ENCODE measurements at regions not wholly inside any gene's neighbourhood (a gene's known extent, or its start where the extent isn't known, plus 50 kb on each side); places are given as distances from the start of the nearest gene placed in this dataset.

DNA sequence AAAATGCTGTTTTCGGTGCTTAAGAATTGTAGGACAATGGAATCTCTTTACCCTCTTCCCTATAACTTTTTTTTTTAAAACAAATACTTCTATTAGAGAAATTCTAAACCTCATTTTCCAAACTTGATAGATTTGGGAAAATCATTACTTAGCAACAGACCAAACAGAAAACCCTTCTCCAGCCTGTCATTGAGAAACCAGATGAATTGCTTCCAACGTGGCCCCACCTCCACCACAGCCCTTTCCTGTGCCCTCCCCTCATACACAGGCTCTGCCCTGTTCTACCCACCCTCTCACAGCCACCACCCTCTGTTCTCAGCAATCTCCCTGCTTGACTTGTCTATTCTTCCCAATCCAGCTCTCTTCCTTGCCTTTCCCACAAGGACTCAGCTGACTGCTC, 221.2 kb downstream of the DMRT2 start:
- TF ChIP-seq, protein P1, sequence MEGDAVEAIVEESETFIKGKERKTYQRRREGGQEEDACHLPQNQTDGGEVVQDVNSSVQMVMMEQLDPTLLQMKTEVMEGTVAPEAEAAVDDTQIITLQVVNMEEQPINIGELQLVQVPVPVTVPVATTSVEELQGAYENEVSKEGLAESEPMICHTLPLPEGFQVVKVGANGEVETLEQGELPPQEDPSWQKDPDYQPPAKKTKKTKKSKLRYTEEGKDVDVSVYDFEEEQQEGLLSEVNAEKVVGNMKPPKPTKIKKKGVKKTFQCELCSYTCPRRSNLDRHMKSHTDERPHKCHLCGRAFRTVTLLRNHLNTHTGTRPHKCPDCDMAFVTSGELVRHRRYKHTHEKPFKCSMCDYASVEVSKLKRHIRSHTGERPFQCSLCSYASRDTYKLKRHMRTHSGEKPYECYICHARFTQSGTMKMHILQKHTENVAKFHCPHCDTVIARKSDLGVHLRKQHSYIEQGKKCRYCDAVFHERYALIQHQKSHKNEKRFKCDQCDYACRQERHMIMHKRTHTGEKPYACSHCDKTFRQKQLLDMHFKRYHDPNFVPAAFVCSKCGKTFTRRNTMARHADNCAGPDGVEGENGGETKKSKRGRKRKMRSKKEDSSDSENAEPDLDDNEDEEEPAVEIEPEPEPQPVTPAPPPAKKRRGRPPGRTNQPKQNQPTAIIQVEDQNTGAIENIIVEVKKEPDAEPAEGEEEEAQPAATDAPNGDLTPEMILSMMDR (IDR thresholded peaks at IDR 0.05): no peak
- H3K27me3 Mint-ChIP-seq (ENCODE audit: insufficient read depth): no peaks in the 10 kb centered on the region; the same call in 1 of the 2 replicates
- H3K36me3 Mint-ChIP-seq (ENCODE audit: low read depth): no peaks in the 10 kb centered on the region
- DNase-seq: no peak
- H3K9me3 Mint-ChIP-seq: peaks cover 4% of the 10 kb centered on the region; the same call in 1 of the 2 replicates
- no peak overlapping the region for H3K4me3 Mint-ChIP-seq
- H3K4me1 Mint-ChIP-seq (ENCODE audit: low read depth): no peaks in the 10 kb centered on the region; the same call in 1 of the 2 replicates
- H3K27ac Mint-ChIP-seq: no peak overlapping the region

DNA sequence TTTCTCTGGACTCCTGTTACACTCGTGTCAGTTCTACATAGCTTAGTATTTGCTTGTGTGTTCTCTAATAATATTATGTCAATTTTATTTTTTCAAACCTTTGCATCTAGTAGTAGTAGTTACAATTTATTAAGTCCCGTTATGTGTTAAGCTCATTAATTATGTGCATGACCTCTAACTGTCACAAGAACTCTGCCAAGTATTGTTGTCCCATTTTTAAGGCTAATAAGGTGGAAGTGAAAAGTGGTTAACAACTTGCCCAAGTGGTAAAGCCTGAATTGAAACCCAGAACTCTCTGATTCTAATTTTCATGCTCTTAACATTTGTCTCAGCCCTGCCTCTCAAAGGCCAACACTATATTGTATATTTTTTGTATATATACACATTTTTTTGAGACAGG, 221.6 kb downstream of the DMRT2 start:
- Mint-ChIP-seq H3K4me3 (no peak overlapping the region), H3K27ac (no peak overlapping the region), H3K27me3 (ENCODE audit: insufficient read depth) (no peaks in the 10 kb centered on the region; the same call in 1 of the 2 replicates), H3K9me3 (peaks cover 4% of the 10 kb centered on the region; the same call in 1 of the 2 replicates), H3K4me1 (ENCODE audit: low read depth) (no peaks in the 10 kb centered on the region; the same call in 1 of the 2 replicates), H3K36me3 (ENCODE audit: low read depth) (no peaks in the 10 kb centered on the region)
- no peak for DNase-seq
- TF ChIP-seq, protein P1 (IDR thresholded peaks at IDR 0.05): no peak

DNA sequence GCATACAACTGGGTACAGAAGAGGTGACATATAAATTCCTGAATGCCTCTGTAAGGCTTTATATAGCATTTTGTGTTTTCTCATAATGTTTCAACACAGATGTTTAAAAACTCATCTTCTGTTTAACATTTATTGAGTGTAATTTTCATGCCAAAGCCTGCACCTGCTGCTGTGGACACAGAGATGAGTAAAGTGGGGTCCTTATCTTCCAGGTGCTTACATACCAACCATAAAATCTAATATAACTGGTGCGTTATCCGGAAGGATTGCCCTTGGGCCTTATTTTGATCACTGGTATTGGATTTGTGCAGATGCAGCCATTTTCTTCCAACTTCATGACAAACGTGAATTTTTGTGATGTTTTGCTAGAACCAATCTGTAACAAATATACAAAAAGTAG, 222.3 kb downstream of the DMRT2 start:
- Mint-ChIP-seq H3K36me3 (ENCODE audit: low read depth) (no peaks in the 10 kb centered on the region), H3K27me3 (ENCODE audit: insufficient read depth) (no peaks in the 10 kb centered on the region; the same call in 1 of the 2 replicates), H3K9me3 (peaks cover under 1% of the 10 kb centered on the region; the same call in 1 of the 2 replicates), H3K4me1 (ENCODE audit: low read depth) (no peaks in the 10 kb centered on the region; the same call in 1 of the 2 replicates), H3K27ac (no peak overlapping the region), H3K4me3 (no peak overlapping the region)
- TF ChIP-seq, protein P1 (IDR thresholded peaks at IDR 0.05): no peak
- DNase-seq: no peak

DNA sequence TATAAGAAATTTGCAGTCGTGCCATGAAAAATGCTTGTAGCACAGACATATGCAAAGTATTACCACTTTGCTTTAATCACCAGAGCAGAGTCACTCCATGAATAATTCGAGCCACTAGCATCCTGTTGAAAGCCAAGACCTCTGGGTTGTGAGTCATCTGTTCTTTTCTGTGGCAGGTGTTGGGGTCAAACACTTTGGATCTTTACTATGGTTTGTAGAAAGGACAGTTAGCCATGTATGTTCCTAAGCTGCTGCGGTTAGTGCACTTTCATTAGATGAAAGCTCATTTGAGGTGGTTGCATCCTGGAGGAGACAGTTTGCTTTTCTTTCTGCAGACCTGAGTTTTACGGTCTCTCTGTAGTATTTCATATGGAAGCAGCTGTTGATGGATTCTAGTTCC, 223.7 kb downstream of the DMRT2 start:
- no peaks in the 10 kb centered on the region for H3K9me3 Mint-ChIP-seq
- DNase-seq: no peak
- TF ChIP-seq, protein P1 (IDR thresholded peaks at IDR 0.05): no peak
- H3K4me3 Mint-ChIP-seq: no peak overlapping the region
- no peaks in the 10 kb centered on the region for H3K36me3 Mint-ChIP-seq (ENCODE audit: low read depth)
- H3K27me3 Mint-ChIP-seq (ENCODE audit: insufficient read depth): no peaks in the 10 kb centered on the region; the same call in none of the 2 replicates
- H3K27ac Mint-ChIP-seq: no peak overlapping the region
- H3K4me1 Mint-ChIP-seq (ENCODE audit: low read depth): no peaks in the 10 kb centered on the region; the same call in 1 of the 2 replicates

DNA sequence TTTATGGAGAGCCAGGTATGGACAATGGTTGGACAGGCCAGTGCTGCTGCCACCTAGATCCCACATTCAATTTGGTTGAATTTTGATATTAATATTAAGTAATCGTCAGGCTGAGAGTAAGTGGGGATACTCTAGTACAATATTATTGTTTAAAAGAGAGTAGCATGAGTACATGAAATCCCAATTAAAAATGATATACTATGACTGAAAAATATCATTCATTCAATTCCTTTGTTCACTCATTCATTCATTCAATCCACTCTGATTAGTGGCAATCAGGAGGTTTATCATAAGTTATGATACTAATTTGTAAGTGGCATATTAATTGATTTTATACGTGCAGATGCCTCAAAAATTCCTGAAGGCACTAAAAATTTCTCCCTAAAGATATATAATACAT, 224.2 kb downstream of the DMRT2 start:
- TF ChIP-seq, protein P1 (IDR thresholded peaks at IDR 0.05): no peak
- Mint-ChIP-seq H3K4me3 (no peak overlapping the region), H3K36me3 (ENCODE audit: low read depth) (no peaks in the 10 kb centered on the region), H3K4me1 (ENCODE audit: low read depth) (no peaks in the 10 kb centered on the region; the same call in 1 of the 2 replicates), H3K27me3 (ENCODE audit: insufficient read depth) (no peaks in the 10 kb centered on the region; the same call in 1 of the 2 replicates), H3K9me3 (no peaks in the 10 kb centered on the region), H3K27ac (no peak overlapping the region)
- no peak for DNase-seq
